H1 (cell line): ENCODE measurements at regions not wholly inside any gene's neighbourhood (a gene's known extent, or its start where the extent isn't known, plus 50 kb on each side); places are given as distances from the start of the nearest gene placed in this dataset.

Source experiments
- CEBPB ChIP-seq: IDR thresholded peaks from 2 replicates; pipeline ENCODE4 v1.6.1; 2012; ENCODE audit warnings: low read depth, low read length
- EZH2 ChIP-seq: fragments of 200-600 bp; sonication (generic); IDR thresholded peaks from 2 replicates; pipeline ENCODE4 v1.7.1; 2012; ENCODE audit warnings: low read depth, mild to moderate bottlenecking, moderate library complexity, low read length, inconsistent platforms; ENCODE audit not compliant: severe bottlenecking
- POLR2AphosphoS5 ChIP-seq: IDR thresholded peaks from 2 replicates; pipeline ENCODE4 v1.6.1; 2011; ENCODE audit warnings: low read depth, low read length
- RFX5 ChIP-seq: IDR thresholded peaks from 2 replicates; pipeline ENCODE4 v1.6.1; 2011; ENCODE audit warnings: low read depth, low read length, improper control_type of control experiment, borderline replicate concordance
- ZNF274 ChIP-seq: IDR thresholded peaks from 2 replicates; pipeline ENCODE4 v1.7.0; 2012; ENCODE audit warnings: low read length, borderline replicate concordance; ENCODE audit errors: extremely low read depth
- TF ChIP-seq, protein P1 (sequence below), 3 experiments: IDR thresholded peaks; 1 replicate in 2 of 3; 2 replicates in 1 of 3; pipeline versions ENCODE4 v1.5.1 to v1.6.1; 2011; ENCODE audit warnings: low read length in 3 of 3, mild to moderate bottlenecking in 3 of 3, inconsistent platforms in 2 of 3, low read depth in 1 of 3, moderate library complexity in 1 of 3; ENCODE audit not compliant: insufficient read depth in 1 of 3; ENCODE audit errors: control extremely low read depth in 1 of 3

DNA sequence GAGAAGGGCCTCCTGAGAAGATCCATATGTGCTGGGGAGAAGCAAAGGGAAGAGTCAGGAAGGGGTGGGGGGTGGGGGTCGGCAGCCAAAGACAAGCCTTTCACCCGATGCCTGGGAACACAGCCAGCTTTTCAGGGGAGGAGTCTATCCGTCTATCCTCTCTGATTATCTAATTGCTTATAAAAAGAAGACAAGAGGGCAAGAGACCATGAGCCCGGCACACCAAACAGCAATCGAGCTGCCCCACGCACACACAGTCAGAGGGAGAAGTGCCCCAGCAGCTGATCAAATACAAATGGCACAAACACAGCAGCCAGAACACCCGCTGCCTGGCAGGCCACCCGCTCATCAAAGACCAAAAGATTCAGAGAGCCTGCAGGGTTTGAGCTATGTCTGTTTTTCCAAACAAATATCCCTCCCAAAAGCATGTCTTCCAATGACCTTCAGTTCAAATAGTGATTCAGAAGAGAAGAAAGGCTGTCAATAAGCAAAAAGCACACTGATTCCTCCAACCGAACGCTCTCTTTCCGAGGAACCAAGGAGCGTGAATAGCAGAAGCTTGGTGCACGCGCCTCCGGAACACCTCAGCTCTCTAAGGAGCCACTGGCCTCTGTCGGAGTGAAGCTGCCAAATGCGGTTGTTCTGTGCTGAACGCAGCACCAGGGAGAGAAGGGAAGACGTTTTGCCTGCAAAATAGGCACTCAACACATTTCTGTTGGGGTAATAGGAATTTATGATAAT, 419.2 kb downstream of the OCA2 start:
- TF ChIP-seq, protein P1, sequence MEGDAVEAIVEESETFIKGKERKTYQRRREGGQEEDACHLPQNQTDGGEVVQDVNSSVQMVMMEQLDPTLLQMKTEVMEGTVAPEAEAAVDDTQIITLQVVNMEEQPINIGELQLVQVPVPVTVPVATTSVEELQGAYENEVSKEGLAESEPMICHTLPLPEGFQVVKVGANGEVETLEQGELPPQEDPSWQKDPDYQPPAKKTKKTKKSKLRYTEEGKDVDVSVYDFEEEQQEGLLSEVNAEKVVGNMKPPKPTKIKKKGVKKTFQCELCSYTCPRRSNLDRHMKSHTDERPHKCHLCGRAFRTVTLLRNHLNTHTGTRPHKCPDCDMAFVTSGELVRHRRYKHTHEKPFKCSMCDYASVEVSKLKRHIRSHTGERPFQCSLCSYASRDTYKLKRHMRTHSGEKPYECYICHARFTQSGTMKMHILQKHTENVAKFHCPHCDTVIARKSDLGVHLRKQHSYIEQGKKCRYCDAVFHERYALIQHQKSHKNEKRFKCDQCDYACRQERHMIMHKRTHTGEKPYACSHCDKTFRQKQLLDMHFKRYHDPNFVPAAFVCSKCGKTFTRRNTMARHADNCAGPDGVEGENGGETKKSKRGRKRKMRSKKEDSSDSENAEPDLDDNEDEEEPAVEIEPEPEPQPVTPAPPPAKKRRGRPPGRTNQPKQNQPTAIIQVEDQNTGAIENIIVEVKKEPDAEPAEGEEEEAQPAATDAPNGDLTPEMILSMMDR (IDR thresholded peaks at IDR 0.05; ENCODE audit: control extremely low read depth in 1 of 3, insufficient read depth in 1 of 3, low read depth in 1 of 3, low read length in 3 of 3), result peak in 1 of 3 experiments; percentile 11; a peak in 1 of 4 replicates
- TF ChIP-seq RFX5 (no peak), ZNF274 (no peak), POLR2AphosphoS5 (no peak), EZH2 (no peak), CEBPB (no peak)
